Activated naive CD8-positive, alpha-beta T cell treated with anti-CD3 and anti-CD28 coated beads, Interleukin-2, amount 50 U/mL, for 24 hours (primary cell): ENCODE measurements at regions not wholly inside any gene's neighbourhood (a gene's known extent, or its start where the extent isn't known, plus 50 kb on each side); places are given as distances from the start of the nearest gene placed in this dataset.
"Not testable (repeated sequence)": the region's sequence is repeated elsewhere in the genome, so short reads cannot be mapped to it uniquely, and the experiment has no call there.

Experiments
- ATAC-seq: fragments of 150-1000 bp; cut with Tn5 transposase; one replicate; pipeline ENCODE4 v1.10.0; 2021
- DNase-seq: peaks from one replicate; pipeline ENCODE4 v3.0.0; 2021
- H3K27ac Mint-ChIP-seq: one replicate; pipeline ENCODE4 v1.8.0; 2021; ENCODE audit warnings: mild to moderate bottlenecking, mixed read lengths
- H3K27me3 Mint-ChIP-seq: one replicate; pipeline ENCODE4 v1.8.0; 2021; ENCODE audit warnings: mixed read lengths
- H3K36me3 Mint-ChIP-seq: one replicate; pipeline ENCODE4 v1.8.0; 2021; ENCODE audit warnings: low read depth, mixed read lengths
- H3K4me1 Mint-ChIP-seq: one replicate; pipeline ENCODE4 v1.8.0; 2021; ENCODE audit warnings: mixed read lengths
- H3K4me3 Mint-ChIP-seq: one replicate; pipeline ENCODE4 v1.8.0; 2021; ENCODE audit warnings: mild to moderate bottlenecking, moderate library complexity, mixed read lengths
- H3K9me3 Mint-ChIP-seq: one replicate; pipeline ENCODE4 v1.8.0; 2021; ENCODE audit warnings: mixed read lengths

DNA sequence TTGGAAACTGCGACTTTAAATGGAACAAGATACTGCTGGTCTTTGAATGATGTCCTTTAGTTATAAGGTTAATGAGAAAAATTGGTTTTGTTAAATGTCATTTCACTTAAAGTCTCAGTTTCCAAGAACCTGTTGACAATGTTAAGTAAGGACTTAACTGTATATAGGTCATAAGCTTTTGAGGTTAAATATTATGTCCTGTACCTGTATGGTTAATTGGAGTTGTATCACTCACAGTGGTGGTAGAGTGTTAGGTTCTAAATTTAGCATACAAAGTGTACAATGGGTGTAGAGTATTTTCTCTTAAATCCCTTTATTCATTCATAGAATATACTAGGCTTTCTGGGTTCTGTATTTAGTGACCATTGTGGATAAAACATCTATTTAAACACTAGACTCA, 110.2 kb downstream of the HAUS1 start:
- DNase-seq (no peak), ATAC-seq (peak; percentile 60)
- no peaks in the 10 kb centered on the region for H3K9me3 Mint-ChIP-seq
- peaks cover 48% of the 10 kb centered on the region for H3K36me3 Mint-ChIP-seq
- H3K4me1 Mint-ChIP-seq: peaks cover 92% of the 10 kb centered on the region
- H3K27ac Mint-ChIP-seq: peak overlapping the region; percentile 79
- H3K27me3 Mint-ChIP-seq: no peaks in the 10 kb centered on the region
- H3K4me3 Mint-ChIP-seq: no peak overlapping the region

DNA sequence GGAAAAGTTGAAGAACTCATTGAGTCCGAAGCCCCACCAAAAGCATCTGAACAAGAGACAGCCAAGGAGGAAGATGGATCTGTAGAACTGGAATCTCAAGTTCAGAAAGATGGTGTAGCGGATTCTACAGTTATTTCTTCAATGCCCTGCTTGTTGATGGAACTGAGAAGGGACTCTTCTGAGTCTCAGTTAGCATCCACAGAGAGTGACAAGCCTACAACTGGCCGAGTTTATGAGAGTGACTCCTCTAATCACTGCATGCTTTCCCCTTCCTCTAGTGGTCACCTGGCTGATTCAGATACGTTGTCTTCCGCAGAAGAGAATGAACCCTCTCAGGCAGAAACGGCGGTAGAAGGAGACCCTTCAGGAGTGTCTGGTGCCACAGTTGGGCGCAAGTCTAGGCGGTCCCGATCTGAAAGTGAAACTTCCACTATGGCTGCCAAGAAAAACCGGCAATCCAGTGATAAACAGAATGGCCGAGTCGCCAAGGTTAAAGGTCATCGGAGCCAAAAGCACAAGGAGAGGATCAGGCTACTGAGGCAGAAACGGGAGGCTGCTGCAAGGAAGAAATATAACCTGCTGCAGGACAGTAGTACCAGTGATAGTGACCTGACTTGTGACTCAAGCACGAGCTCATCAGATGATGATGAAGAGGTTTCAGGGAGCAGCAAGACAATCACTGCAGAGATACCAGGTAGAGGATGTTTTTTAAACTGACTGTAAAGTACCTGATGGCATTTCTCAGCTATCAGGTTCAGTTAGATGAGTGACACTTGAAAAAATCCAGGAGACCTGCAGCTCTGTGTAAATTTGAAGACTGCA, 111.9 kb downstream of the HAUS1 start:
- no peak for ATAC-seq
- peaks cover 89% of the 10 kb centered on the region for H3K4me1 Mint-ChIP-seq
- no peaks in the 10 kb centered on the region for H3K9me3 Mint-ChIP-seq
- no peak overlapping the region for H3K4me3 Mint-ChIP-seq
- peaks cover 47% of the 10 kb centered on the region for H3K36me3 Mint-ChIP-seq
- peak overlapping the region; percentile 55 for H3K27ac Mint-ChIP-seq
- H3K27me3 Mint-ChIP-seq: no peaks in the 10 kb centered on the region
- no peak for DNase-seq

- H3K4me1 Mint-ChIP-seq: peaks cover 89% of the 10 kb centered on the region
- no peak overlapping the region for H3K27ac Mint-ChIP-seq
- DNase-seq (no peak), ATAC-seq (no peak)
- H3K9me3 Mint-ChIP-seq: no peaks in the 10 kb centered on the region
- peaks cover 52% of the 10 kb centered on the region for H3K36me3 Mint-ChIP-seq
- no peaks in the 10 kb centered on the region for H3K27me3 Mint-ChIP-seq
- H3K4me3 Mint-ChIP-seq: no peak overlapping the region
Observed at GRCh38 chr18:46220116-46220515, 115.9 kb downstream of the HAUS1 start.

DNA sequence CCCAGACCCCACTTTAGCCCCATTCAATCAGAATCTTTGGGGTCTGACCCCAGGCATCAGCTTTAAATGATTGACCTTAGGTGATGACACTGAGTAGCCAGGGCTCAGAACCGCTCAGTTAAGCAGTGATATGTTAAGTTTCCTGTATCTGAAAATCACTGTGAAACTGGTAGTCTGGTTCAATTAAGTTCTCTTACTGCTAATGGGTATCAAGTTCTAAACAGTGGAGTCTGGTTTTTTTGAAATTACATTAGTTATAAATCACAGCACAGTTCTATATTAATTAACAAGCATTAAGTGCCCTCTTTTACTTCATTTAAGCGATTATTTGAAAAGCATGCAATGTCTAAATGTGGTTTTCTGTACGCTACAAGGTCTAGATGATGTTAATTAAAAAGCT, 117.9 kb downstream of the HAUS1 start:
- Mint-ChIP-seq H3K4me1 (peaks cover 87% of the 10 kb centered on the region), H3K27me3 (no peaks in the 10 kb centered on the region), H3K27ac (peak overlapping the region; percentile 80), H3K36me3 (peaks cover 43% of the 10 kb centered on the region), H3K4me3 (peak overlapping the region; percentile 46), H3K9me3 (no peaks in the 10 kb centered on the region)
- no peak for DNase-seq
- no peak for ATAC-seq

DNA sequence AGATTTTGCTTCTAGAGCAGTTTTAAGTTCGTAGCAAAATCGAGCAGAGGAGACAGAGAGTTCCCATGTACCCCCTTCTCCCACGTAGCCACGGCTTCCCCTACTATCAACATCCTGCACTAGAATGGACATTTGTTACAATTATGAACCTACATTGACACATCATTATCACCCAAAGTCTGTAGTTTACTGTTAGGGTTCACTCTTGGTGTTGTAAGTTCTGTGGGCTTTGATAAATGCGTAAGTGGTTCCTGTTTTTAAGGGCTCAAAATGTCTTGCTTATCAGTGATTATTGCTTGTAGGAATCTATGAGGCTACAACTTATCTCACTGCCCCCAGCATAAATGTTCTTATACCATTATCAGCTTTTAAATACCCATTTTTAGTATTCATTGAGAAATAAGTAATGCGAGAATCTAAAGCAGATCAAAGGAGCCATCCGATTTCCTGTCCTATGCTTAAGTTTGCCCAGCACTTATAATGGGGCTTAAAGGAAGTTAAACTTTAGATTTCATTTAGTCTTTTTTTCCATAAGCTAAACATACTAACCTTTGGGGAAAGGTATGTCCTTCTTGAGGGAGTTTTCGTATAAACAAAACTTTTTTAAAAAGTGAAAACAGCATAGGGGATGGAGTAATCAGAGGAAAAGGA, 118.7 kb downstream of the HAUS1 start:
- H3K27ac Mint-ChIP-seq: peak overlapping the region; percentile 80
- DNase-seq (no peak), ATAC-seq (peak; percentile 44)
- peaks cover 38% of the 10 kb centered on the region for H3K36me3 Mint-ChIP-seq
- no peaks in the 10 kb centered on the region for H3K27me3 Mint-ChIP-seq
- H3K4me1 Mint-ChIP-seq: peaks cover 87% of the 10 kb centered on the region
- H3K4me3 Mint-ChIP-seq: peak overlapping the region; percentile 46
- no peaks in the 10 kb centered on the region for H3K9me3 Mint-ChIP-seq

DNA sequence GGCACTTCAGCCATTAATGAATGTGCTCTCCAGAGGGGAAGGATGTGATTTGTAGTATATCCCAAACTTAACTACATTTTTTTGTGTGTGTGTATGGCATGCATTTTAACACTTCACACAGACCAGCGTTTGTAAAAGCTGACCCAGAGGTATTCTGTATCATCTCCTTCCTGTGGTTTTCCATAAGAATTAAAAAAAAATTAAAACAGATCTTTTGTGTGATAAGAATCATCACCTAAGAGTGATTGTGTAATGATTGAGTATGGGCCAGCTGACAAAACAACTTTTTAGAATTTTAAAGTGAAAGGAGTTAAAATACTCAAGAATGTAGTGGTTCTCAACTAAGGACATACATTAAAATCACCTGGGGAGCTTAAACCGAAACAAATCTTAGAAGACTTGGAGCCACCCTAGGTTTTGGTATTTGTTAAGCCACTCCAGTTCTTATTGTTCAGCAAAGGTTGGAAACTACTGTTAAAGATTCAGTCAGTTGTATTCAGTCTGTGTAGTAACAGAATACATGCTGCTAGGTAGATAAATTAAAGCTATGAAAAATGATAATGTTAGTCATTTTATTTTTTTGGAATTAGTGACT, 120.1 kb downstream of the HAUS1 start:
- H3K36me3 Mint-ChIP-seq: peaks cover 26% of the 10 kb centered on the region
- no peaks in the 10 kb centered on the region for H3K9me3 Mint-ChIP-seq
- ATAC-seq (no peak), DNase-seq (no peak)
- H3K27ac Mint-ChIP-seq: peak overlapping the region; percentile 80
- no peaks in the 10 kb centered on the region for H3K27me3 Mint-ChIP-seq
- peak overlapping the region; percentile 46 for H3K4me3 Mint-ChIP-seq
- peaks cover 82% of the 10 kb centered on the region for H3K4me1 Mint-ChIP-seq

GRCh38 chr18:46226461-46226860, 122.3 kb downstream of the HAUS1 start:
- H3K27ac Mint-ChIP-seq: no peak overlapping the region

GRCh38 chr18:46229641-46230040, 125.5 kb downstream of the HAUS1 start:
- H3K27ac Mint-ChIP-seq, H3K9me3 Mint-ChIP-seq, ATAC-seq, H3K27me3 Mint-ChIP-seq, H3K4me3 Mint-ChIP-seq, DNase-seq: not testable (repeated sequence)
- Mint-ChIP-seq H3K4me1 (peaks cover 62% of the 10 kb centered on the region), H3K36me3 (peaks cover 14% of the 10 kb centered on the region)

More at GRCh38 chr18:46226461-46226860, 122.3 kb downstream of the HAUS1 start:
- Mint-ChIP-seq H3K9me3 (no peaks in the 10 kb centered on the region), H3K4me1 (peaks cover 72% of the 10 kb centered on the region), H3K4me3 (no peak overlapping the region), H3K27me3 (no peaks in the 10 kb centered on the region), H3K36me3 (peaks cover 20% of the 10 kb centered on the region)
- DNase-seq (no peak), ATAC-seq (no peak)

DNA sequence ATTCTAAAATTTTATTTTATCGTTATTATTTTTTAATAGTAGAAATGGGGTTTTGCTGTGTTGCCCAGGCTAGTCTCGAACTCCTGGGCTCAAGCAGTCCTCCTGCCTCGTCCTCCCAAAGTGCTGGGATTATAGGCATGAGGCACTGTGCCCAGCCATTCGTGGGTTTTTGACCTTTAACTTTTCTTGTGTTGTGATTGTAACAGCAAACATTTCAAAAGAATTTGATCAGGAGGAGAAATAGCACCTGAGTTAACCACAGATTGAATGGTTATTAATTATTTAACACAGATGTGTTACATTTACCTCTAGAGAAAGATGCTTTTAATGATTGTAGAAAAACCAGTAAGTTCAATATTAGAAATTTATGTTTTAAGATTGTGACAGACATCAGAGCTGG, 132.0 kb downstream of the HAUS1 start:
- Mint-ChIP-seq H3K4me3 (no peak overlapping the region), H3K4me1 (peaks cover 63% of the 10 kb centered on the region), H3K9me3 (no peaks in the 10 kb centered on the region), H3K27me3 (no peaks in the 10 kb centered on the region), H3K27ac (no peak overlapping the region), H3K36me3 (peaks cover 32% of the 10 kb centered on the region)
- ATAC-seq: no peak
- no peak for DNase-seq

DNA sequence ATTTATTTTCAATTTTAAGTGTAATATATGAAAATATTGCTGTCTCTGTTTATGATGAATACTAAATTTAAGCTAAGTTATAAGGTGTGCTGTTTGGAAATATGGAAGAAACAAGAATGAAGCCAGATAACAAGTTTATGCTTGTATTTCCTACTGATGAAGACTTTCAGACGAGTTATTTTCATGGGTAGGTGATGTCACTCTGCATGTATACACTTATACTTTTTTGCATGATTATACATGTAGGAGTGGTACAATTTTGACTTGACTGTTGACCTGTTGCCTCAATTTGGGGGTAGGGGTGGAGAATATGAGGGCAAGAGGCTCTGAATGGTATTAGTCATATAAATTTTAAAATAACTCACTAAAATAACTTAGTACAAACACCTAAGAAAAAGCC, 133.7 kb downstream of the HAUS1 start:
- peaks cover 32% of the 10 kb centered on the region for H3K36me3 Mint-ChIP-seq
- H3K27ac Mint-ChIP-seq: no peak overlapping the region
- no peak for ATAC-seq
- no peak for DNase-seq
- no peaks in the 10 kb centered on the region for H3K9me3 Mint-ChIP-seq
- no peaks in the 10 kb centered on the region for H3K27me3 Mint-ChIP-seq
- no peak overlapping the region for H3K4me3 Mint-ChIP-seq
- peaks cover 56% of the 10 kb centered on the region for H3K4me1 Mint-ChIP-seq

- H3K9me3 Mint-ChIP-seq: no peaks in the 10 kb centered on the region
- H3K4me3 Mint-ChIP-seq: no peak overlapping the region
- no peak overlapping the region for H3K27ac Mint-ChIP-seq
- H3K4me1 Mint-ChIP-seq: peaks cover 45% of the 10 kb centered on the region
- DNase-seq (no peak), ATAC-seq (no peak)
- no peaks in the 10 kb centered on the region for H3K27me3 Mint-ChIP-seq
- peaks cover 36% of the 10 kb centered on the region for H3K36me3 Mint-ChIP-seq
Observed at GRCh38 chr18:46239549-46239948, 135.4 kb downstream of the HAUS1 start.

DNA sequence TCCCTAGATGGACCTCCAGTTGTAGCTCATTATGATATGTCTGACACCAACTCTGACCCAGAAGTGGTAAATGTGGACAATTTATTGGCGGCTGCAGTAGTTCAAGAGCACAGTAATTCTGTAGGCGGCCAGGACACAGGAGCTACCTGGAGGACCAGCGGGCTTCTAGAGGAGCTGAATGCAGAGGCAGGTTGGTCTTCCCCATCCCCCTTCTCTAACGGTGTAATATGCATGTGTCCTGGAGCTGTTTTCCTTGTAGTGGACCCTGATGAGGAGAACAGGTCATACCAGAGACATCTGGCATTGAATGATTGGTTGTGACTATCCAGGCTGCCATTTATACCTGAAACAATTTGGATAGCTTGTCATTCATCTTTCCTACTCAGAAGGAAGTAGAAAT, 135.8 kb downstream of the HAUS1 start:
- ATAC-seq (no peak), DNase-seq (no peak)
- peaks cover 36% of the 10 kb centered on the region for H3K36me3 Mint-ChIP-seq
- H3K27ac Mint-ChIP-seq: no peak overlapping the region
- peaks cover 44% of the 10 kb centered on the region for H3K4me1 Mint-ChIP-seq
- H3K4me3 Mint-ChIP-seq: no peak overlapping the region
- H3K27me3 Mint-ChIP-seq: no peaks in the 10 kb centered on the region
- H3K9me3 Mint-ChIP-seq: no peaks in the 10 kb centered on the region

DNA sequence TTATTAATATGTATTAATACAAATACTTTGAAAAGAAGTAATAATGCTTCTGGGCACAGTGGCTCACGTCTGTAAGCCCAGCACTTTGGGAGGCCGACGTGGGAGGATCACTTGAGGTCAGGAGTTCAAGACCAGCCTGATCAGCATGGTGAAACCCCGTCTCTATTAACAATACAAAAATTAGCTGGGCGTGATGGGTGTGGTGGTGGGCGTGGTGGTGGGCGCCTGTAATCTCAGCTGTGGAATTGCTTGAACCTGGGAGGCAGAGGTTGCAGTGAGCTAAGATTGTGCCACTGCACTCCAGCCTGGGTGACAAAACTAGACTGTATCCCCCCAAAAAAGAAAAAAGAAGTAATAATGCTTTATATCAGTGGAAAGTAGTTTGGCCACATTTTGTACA, 137.2 kb downstream of the HAUS1 start:
- H3K4me3 Mint-ChIP-seq, DNase-seq, H3K27me3 Mint-ChIP-seq, H3K27ac Mint-ChIP-seq, ATAC-seq, H3K9me3 Mint-ChIP-seq: not testable (repeated sequence)
- peaks cover 33% of the 10 kb centered on the region for H3K36me3 Mint-ChIP-seq
- H3K4me1 Mint-ChIP-seq: peaks cover 40% of the 10 kb centered on the region

DNA sequence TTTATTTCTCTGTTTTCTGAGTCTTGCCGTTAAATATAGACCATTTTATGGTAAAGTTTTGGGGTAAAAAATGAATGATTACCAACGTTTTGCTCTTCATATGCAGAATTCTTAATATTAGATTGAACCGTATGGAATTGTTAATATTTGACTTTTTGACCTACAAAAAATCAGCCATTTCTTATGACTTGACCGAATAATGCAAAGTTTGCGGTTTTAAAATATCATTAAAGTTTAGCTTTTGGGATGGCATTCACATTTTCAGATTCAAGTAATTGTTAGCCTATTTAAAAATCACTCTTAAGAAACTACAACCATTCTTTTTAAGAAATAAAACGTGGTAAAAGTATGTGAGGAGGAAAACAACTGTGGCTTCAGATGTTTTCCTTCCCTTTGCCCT, 138.0 kb downstream of the HAUS1 start:
- no peaks in the 10 kb centered on the region for H3K27me3 Mint-ChIP-seq
- DNase-seq: no peak
- H3K36me3 Mint-ChIP-seq: peaks cover 31% of the 10 kb centered on the region
- ATAC-seq: no peak
- H3K27ac Mint-ChIP-seq: no peak overlapping the region
- H3K9me3 Mint-ChIP-seq: no peaks in the 10 kb centered on the region
- H3K4me1 Mint-ChIP-seq: peaks cover 41% of the 10 kb centered on the region
- H3K4me3 Mint-ChIP-seq: no peak overlapping the region

DNA sequence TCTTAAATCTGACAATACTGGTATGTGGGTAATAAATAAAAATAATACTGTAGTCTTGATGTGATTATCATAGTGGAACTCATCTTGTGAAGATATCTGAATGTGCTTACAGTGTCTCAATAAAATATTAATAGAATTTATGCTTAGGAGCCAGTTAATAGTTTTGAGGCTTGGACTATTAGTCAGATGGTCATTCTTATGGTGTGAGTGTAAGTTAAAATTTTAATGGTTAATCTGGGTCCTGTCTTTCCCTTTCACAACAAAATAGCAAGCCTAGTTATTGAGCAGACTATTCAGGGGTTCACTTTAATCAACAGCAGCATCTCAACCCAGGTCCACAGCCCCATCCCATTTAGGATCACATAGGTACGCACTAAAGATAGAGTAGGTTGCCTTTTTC, 138.9 kb downstream of the HAUS1 start:
- Mint-ChIP-seq H3K4me1 (peaks cover 42% of the 10 kb centered on the region), H3K4me3 (no peak overlapping the region), H3K36me3 (peaks cover 30% of the 10 kb centered on the region), H3K9me3 (no peaks in the 10 kb centered on the region), H3K27me3 (no peaks in the 10 kb centered on the region), H3K27ac (no peak overlapping the region)
- no peak for ATAC-seq
- no peak for DNase-seq
